ENCODE measurements at regions not wholly inside any gene's neighbourhood (a gene's known extent, or its start where the extent isn't known, plus 50 kb on each side); places are given as distances from the start of the nearest gene placed in this dataset.

DNA sequence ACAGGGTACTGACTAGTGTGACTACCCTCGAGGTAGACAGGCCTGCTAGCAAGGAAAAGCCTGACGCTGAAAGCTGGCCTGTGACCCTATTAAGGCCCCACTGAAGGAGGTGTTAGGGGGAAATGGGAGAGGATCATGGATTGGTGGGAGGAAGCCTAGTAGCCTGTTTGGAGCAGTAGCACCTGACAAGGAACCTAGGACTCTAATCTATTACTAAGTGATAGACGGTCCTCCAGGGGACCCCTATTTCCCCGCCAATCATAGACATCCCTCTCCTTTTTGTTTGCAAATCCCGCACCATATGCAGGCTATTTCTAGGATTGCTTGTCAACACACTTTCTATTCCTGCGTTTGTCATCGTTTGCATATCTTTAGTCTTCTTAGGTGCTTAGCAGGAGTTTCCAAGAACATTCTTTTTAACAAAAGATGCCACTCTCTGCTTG, 1338.8 kb upstream of the MIR17HG start:
- TF ChIP-seq, protein P1, sequence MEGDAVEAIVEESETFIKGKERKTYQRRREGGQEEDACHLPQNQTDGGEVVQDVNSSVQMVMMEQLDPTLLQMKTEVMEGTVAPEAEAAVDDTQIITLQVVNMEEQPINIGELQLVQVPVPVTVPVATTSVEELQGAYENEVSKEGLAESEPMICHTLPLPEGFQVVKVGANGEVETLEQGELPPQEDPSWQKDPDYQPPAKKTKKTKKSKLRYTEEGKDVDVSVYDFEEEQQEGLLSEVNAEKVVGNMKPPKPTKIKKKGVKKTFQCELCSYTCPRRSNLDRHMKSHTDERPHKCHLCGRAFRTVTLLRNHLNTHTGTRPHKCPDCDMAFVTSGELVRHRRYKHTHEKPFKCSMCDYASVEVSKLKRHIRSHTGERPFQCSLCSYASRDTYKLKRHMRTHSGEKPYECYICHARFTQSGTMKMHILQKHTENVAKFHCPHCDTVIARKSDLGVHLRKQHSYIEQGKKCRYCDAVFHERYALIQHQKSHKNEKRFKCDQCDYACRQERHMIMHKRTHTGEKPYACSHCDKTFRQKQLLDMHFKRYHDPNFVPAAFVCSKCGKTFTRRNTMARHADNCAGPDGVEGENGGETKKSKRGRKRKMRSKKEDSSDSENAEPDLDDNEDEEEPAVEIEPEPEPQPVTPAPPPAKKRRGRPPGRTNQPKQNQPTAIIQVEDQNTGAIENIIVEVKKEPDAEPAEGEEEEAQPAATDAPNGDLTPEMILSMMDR (IDR thresholded peaks at IDR 0.05), result no peak
- no peak for TF ChIP-seq POLR2A (IDR thresholded peaks at IDR 0.05)
